Thyroid gland (tissue), 4 donors: ENCODE measurements at regions not wholly inside any gene's neighbourhood (a gene's known extent, or its start where the extent isn't known, plus 50 kb on each side); places are given as distances from the start of the nearest gene placed in this dataset.

ENCODE experiments used
- DNase-seq, 2 donors: peaks; one replicate each; pipeline ENCODE4 v3.0.0-alpha.2; 2019
- H3K27ac ChIP-seq, 3 donors: fragments of 200-600 bp; sonication (generic); 1 replicate in 2 of 3; 2 replicates in 1 of 3; pipeline ENCODE4 v1.5.1; 2016 to 2019; ENCODE audit warnings: mild to moderate bottlenecking in 1 of 3, moderate library complexity in 1 of 3
- H3K27me3 ChIP-seq: fragments of 200-600 bp; sonication (generic); one replicate; pipeline ENCODE4 v1.5.1; 2019
- H3K36me3 ChIP-seq, 2 donors: fragments of 200-600 bp; sonication (generic); one replicate each; pipeline ENCODE4 v1.5.1; 2016 to 2019
- H3K4me1 ChIP-seq, 2 donors: fragments of 200-600 bp; sonication (generic); one replicate each; pipeline ENCODE4 v1.5.1; 2017 to 2019
- H3K4me3 ChIP-seq, 3 donors: fragments of 200-600 bp; sonication (generic); replicated peaks in 1 of 3; 1 replicate in 2 of 3; 2 replicates in 1 of 3; pipeline ENCODE4 v1.5.1; 2016; ENCODE audit warnings: mild to moderate bottlenecking in 1 of 3
- H3K9me3 ChIP-seq: fragments of 200-600 bp; sonication (generic); one replicate; pipeline ENCODE4 v1.5.1; 2017
- POLR2A ChIP-seq, 2 donors: fragments of 450-650 bp; IDR thresholded peaks; one replicate each; pipeline ENCODE4 v1.6.1; 2017; ENCODE audit warnings: antibody characterized with exemption in 2 of 2, mild to moderate bottlenecking in 2 of 2, moderate library complexity in 1 of 2
- WGBS, 2 donors: methylation state at CpG; one replicate each; pipeline ENCODE4 v1.1.5; 2017; 5-methylcytosine and 5-hydroxymethylcytosine counted together
- intact Hi-C: fragments of 100-400 bp; cut with DNase I; formaldehyde crosslinking; loops from one replicate; pipeline ENCODE4 v1.15.1; 2023
- TF ChIP-seq, protein P1 (sequence below), 6 experiments: fragments of 200-600 bp in 3 of 6; fragments of 450-650 bp in 3 of 6; sonication (generic) in 3 of 6; IDR thresholded peaks; one replicate each; pipeline ENCODE4 v1.5.1; 2016 to 2019; ENCODE audit warnings: antibody characterized with exemption in 6 of 6, mild to moderate bottlenecking in 2 of 6, inconsistent platforms in 1 of 6, moderate library complexity in 1 of 6

DNA sequence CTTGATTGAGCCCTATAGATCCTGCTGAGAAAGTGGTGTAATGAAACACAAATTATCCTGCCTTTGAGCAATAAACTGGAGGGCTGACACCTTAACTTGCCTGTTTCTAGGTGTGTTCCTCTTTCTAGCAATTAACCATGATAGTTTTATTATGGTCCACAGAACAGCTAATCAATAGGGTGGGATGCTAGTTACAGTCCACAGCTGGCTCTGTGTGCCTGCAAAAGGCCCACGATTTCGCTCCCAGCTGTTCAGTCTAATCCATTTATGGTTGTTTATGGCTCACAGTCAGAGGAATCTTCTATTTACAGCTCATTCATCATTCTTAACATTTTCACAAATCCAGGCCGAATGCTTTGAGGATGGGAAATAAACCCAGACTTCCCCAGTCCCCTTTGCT is 674.9 kb downstream of the SMARCA1 start:
- H3K36me3 ChIP-seq = no peaks in the 10 kb centered on the region
- intact Hi-C loops = no loop called here
- DNase-seq = no peak
- TF ChIP-seq POLR2A (IDR thresholded peaks at IDR 0.05) = no peak
- TF ChIP-seq, protein P1, sequence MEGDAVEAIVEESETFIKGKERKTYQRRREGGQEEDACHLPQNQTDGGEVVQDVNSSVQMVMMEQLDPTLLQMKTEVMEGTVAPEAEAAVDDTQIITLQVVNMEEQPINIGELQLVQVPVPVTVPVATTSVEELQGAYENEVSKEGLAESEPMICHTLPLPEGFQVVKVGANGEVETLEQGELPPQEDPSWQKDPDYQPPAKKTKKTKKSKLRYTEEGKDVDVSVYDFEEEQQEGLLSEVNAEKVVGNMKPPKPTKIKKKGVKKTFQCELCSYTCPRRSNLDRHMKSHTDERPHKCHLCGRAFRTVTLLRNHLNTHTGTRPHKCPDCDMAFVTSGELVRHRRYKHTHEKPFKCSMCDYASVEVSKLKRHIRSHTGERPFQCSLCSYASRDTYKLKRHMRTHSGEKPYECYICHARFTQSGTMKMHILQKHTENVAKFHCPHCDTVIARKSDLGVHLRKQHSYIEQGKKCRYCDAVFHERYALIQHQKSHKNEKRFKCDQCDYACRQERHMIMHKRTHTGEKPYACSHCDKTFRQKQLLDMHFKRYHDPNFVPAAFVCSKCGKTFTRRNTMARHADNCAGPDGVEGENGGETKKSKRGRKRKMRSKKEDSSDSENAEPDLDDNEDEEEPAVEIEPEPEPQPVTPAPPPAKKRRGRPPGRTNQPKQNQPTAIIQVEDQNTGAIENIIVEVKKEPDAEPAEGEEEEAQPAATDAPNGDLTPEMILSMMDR (IDR thresholded peaks at IDR 0.05) = no peak
- no peak overlapping the region for H3K4me3 ChIP-seq
- no peaks in the 10 kb centered on the region for H3K9me3 ChIP-seq
- no peak overlapping the region for H3K27ac ChIP-seq
- H3K4me1 ChIP-seq = no peaks in the 10 kb centered on the region
- H3K27me3 ChIP-seq = no peaks in the 10 kb centered on the region
- 78 to 86% methylated on average over 3 of the region's 3 CpGs for WGBS, 2 donors

DNA sequence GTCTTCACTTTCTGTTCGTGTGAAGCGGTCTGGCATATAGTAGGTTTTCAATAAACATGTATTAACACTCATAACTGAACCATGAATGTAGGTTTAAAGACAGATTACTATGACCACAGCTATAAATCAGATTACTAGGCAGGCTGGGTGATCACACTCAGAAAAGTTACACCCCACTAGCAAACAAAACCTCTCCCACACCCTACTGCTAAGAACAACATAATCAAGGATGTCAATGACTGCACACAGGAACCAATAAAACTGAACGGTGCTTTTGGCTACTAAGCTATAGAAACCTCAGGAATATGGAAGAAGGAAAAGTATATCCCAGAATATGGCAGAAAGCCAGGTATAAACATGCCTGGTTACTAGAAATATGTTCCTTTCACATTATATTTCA is 676.9 kb downstream of the SMARCA1 start:
- no peaks in the 10 kb centered on the region for H3K27me3 ChIP-seq
- intact Hi-C loops = no loop called here
- H3K27ac ChIP-seq = no peak overlapping the region
- no peak overlapping the region for H3K4me3 ChIP-seq
- H3K9me3 ChIP-seq = no peaks in the 10 kb centered on the region
- DNase-seq = no peak
- WGBS, 2 donors = 92 to 98% methylated on average over 3 of the region's 3 CpGs
- no peaks in the 10 kb centered on the region for H3K4me1 ChIP-seq
- TF ChIP-seq, protein P1 (IDR thresholded peaks at IDR 0.05) = no peak
- no peak for TF ChIP-seq POLR2A (IDR thresholded peaks at IDR 0.05)
- H3K36me3 ChIP-seq = no peaks in the 10 kb centered on the region

DNA sequence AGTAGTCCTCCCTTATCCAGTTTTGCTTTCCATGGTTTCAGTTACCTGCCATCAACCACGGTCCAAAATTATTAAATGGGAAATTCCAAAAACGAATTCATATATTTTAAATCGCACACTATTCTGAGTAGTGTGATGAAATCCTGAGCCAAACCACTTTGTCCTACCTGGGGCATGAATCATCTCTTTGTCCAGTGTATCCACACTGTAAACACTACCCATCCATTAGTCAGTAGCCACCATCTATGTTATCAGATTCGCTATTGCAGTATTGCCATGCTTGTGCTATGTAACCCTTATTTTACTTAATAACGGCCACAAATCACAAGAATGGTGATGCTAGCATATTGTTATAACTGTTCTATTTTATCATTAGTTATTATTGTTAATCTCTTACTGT is 704.6 kb downstream of the SMARCA1 start:
- Histone ChIP-seq H3K27me3 (no peaks in the 10 kb centered on the region), H3K9me3 (no peaks in the 10 kb centered on the region), H3K4me1 (no peaks in the 10 kb centered on the region), H3K4me3 (no peak overlapping the region), H3K36me3 (no peaks in the 10 kb centered on the region), H3K27ac (no peak overlapping the region)
- no peak for TF ChIP-seq POLR2A (IDR thresholded peaks at IDR 0.05)
- TF ChIP-seq, protein P1 (IDR thresholded peaks at IDR 0.05) = no peak
- intact Hi-C loops = no loop called here
- 92 to 96% methylated on average over 5 of the region's 5 CpGs for WGBS, 2 donors
- DNase-seq = no peak

DNA sequence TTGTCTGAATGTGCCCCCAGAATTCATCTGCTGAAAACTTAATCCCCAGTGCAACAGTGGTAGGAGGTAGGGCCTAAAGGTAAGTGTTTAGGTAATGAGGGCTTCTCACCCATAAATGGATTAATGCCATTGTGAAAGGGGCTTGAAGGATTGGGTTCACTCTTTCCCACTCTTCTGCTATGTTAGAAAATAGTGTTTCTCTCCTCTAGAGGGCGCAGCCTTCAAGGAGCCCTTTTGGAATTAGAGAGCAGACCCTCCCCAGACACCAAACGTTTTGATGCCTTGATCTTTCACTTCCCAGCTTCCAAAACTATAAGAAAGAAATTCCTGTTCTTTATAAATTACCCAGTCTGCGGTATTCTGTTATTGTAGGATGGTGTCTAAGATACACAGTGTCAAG is 706.4 kb downstream of the SMARCA1 start:
- Histone ChIP-seq H3K27ac (no peak overlapping the region), H3K4me1 (no peaks in the 10 kb centered on the region), H3K4me3 (no peak overlapping the region), H3K36me3 (no peaks in the 10 kb centered on the region), H3K9me3 (no peaks in the 10 kb centered on the region), H3K27me3 (no peaks in the 10 kb centered on the region)
- TF ChIP-seq POLR2A (IDR thresholded peaks at IDR 0.05) = no peak
- TF ChIP-seq, protein P1 (IDR thresholded peaks at IDR 0.05) = peak in 2 of 6 experiments; percentile 29 to 37
- DNase-seq = no peak
- whole genome bisulfite sequencing, 2 donors = 7 to 20% methylated on average over 3 of the region's 3 CpGs
- intact Hi-C loops = no loop called here

DNA sequence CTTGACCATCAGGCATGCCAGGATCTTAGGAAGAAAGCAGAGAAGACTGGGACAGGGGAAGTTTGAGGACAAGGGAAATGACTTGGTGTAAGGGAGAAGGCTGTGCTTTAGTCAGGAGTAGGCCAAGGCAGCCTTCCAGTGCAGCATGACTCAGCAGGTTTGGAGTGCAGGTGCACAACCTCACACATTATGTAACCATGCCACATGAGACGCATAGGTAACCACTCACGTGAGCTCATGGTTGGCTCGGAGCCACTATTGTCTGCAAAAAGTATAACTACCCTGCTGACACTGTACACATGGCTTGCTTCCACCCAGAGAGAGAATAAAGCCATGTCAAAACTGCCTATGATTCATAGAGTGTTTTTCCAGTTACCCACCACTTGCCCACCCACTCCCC is 715.9 kb downstream of the SMARCA1 start:
- TF ChIP-seq, protein P1 (IDR thresholded peaks at IDR 0.05) = no peak
- no peak for TF ChIP-seq POLR2A (IDR thresholded peaks at IDR 0.05)
- Histone ChIP-seq H3K9me3 (no peaks in the 10 kb centered on the region), H3K4me3 (no peak overlapping the region), H3K27me3 (no peaks in the 10 kb centered on the region), H3K36me3 (no peaks in the 10 kb centered on the region), H3K27ac (no peak overlapping the region), H3K4me1 (no peaks in the 10 kb centered on the region)
- intact Hi-C loops = no loop called here
- no peak for DNase-seq
- 52% methylated on average over 3 of the region's 3 CpGs; no CpG with 5 or more reads in 1 of the 2 donors for WGBS, 2 donors
